Activated naive CD8-positive, alpha-beta T cell (primary cell): ENCODE measurements at regions not wholly inside any gene's neighbourhood (a gene's known extent, or its start where the extent isn't known, plus 50 kb on each side); places are given as distances from the start of the nearest gene placed in this dataset.

Experiments
- H3K27ac Mint-ChIP-seq: one replicate; pipeline ENCODE4 v1.8.0; 2021; ENCODE audit warnings: mixed read lengths
- H3K27me3 Mint-ChIP-seq: one replicate; pipeline ENCODE4 v1.8.0; 2021; ENCODE audit warnings: mixed read lengths
- H3K36me3 Mint-ChIP-seq: one replicate; pipeline ENCODE4 v1.8.0; 2021; ENCODE audit warnings: mixed read lengths
- H3K4me1 Mint-ChIP-seq: one replicate; pipeline ENCODE4 v1.8.0; 2021; ENCODE audit warnings: low read depth, mixed read lengths
- H3K4me3 Mint-ChIP-seq: one replicate; pipeline ENCODE4 v1.8.0; 2021; ENCODE audit warnings: mild to moderate bottlenecking, mixed read lengths
- H3K9me3 Mint-ChIP-seq: one replicate; pipeline ENCODE4 v1.8.0; 2021; ENCODE audit warnings: low read depth, mixed read lengths

- no peak overlapping the region for H3K27ac Mint-ChIP-seq
- no peaks in the 10 kb centered on the region for H3K9me3 Mint-ChIP-seq
- no peaks in the 10 kb centered on the region for H3K36me3 Mint-ChIP-seq
- H3K27me3 Mint-ChIP-seq, result no peaks in the 10 kb centered on the region
- no peak overlapping the region for H3K4me3 Mint-ChIP-seq
- H3K4me1 Mint-ChIP-seq, result no peaks in the 10 kb centered on the region
Measured at GRCh38 chr5:97658116-97658900, 475.3 kb upstream of the RIOK2 start.

GRCh38 chr5:97666783-97667182, 483.7 kb upstream of the RIOK2 start:
- Mint-ChIP-seq H3K27ac (no peak overlapping the region), H3K4me3 (no peak overlapping the region), H3K4me1 (no peaks in the 10 kb centered on the region), H3K9me3 (no peaks in the 10 kb centered on the region), H3K27me3 (no peaks in the 10 kb centered on the region), H3K36me3 (no peaks in the 10 kb centered on the region)

GRCh38 chr5:97670447-97670846, 487.4 kb upstream of the RIOK2 start:
- Mint-ChIP-seq H3K4me3 (no peak overlapping the region), H3K27me3 (no peaks in the 10 kb centered on the region), H3K4me1 (no peaks in the 10 kb centered on the region), H3K27ac (no peak overlapping the region), H3K9me3 (peaks cover under 1% of the 10 kb centered on the region), H3K36me3 (no peaks in the 10 kb centered on the region)

GRCh38 chr5:97676608-97677007, 493.6 kb upstream of the RIOK2 start:
- Mint-ChIP-seq H3K27me3 (no peaks in the 10 kb centered on the region), H3K9me3 (peaks cover 5% of the 10 kb centered on the region), H3K4me3 (no peak overlapping the region), H3K36me3 (no peaks in the 10 kb centered on the region), H3K27ac (no peak overlapping the region), H3K4me1 (no peaks in the 10 kb centered on the region)

GRCh38 chr5:97694091-97694490, 511.0 kb upstream of the RIOK2 start:
- H3K4me3 Mint-ChIP-seq, result no peak overlapping the region
- no peaks in the 10 kb centered on the region for H3K4me1 Mint-ChIP-seq
- H3K36me3 Mint-ChIP-seq, result no peaks in the 10 kb centered on the region
- no peaks in the 10 kb centered on the region for H3K27me3 Mint-ChIP-seq
- no peak overlapping the region for H3K27ac Mint-ChIP-seq
- H3K9me3 Mint-ChIP-seq, result no peaks in the 10 kb centered on the region

GRCh38 chr5:97714424-97714823, 531.4 kb upstream of the RIOK2 start:
- H3K4me3 Mint-ChIP-seq, result no peak overlapping the region
- no peaks in the 10 kb centered on the region for H3K9me3 Mint-ChIP-seq
- H3K27ac Mint-ChIP-seq, result no peak overlapping the region

GRCh38 chr5:97726106-97726505, 543.1 kb upstream of the RIOK2 start:
- no peak overlapping the region for H3K27ac Mint-ChIP-seq
- H3K4me3 Mint-ChIP-seq, result no peak overlapping the region
- peaks cover 6% of the 10 kb centered on the region for H3K9me3 Mint-ChIP-seq
- no peaks in the 10 kb centered on the region for H3K4me1 Mint-ChIP-seq
- H3K36me3 Mint-ChIP-seq, result no peaks in the 10 kb centered on the region
- H3K27me3 Mint-ChIP-seq, result no peaks in the 10 kb centered on the region

More at GRCh38 chr5:97714424-97714823, 531.4 kb upstream of the RIOK2 start:
- H3K36me3 Mint-ChIP-seq, result no peaks in the 10 kb centered on the region
- H3K4me1 Mint-ChIP-seq, result no peaks in the 10 kb centered on the region
- no peaks in the 10 kb centered on the region for H3K27me3 Mint-ChIP-seq

GRCh38 chr5:97728920-97729319, 545.9 kb upstream of the RIOK2 start:
- Mint-ChIP-seq H3K36me3 (no peaks in the 10 kb centered on the region), H3K4me1 (no peaks in the 10 kb centered on the region), H3K9me3 (no peaks in the 10 kb centered on the region), H3K27me3 (no peaks in the 10 kb centered on the region), H3K27ac (no peak overlapping the region), H3K4me3 (no peak overlapping the region)

GRCh38 chr5:97729938-97730337, 546.9 kb upstream of the RIOK2 start:
- Mint-ChIP-seq H3K9me3 (no peaks in the 10 kb centered on the region), H3K36me3 (no peaks in the 10 kb centered on the region), H3K27ac (no peak overlapping the region), H3K27me3 (no peaks in the 10 kb centered on the region), H3K4me3 (no peak overlapping the region), H3K4me1 (no peaks in the 10 kb centered on the region)

GRCh38 chr5:97735209-97735608, 552.2 kb upstream of the RIOK2 start:
- Mint-ChIP-seq H3K4me1 (no peaks in the 10 kb centered on the region), H3K27me3 (no peaks in the 10 kb centered on the region), H3K4me3 (no peak overlapping the region), H3K36me3 (no peaks in the 10 kb centered on the region), H3K27ac (no peak overlapping the region), H3K9me3 (no peaks in the 10 kb centered on the region)

GRCh38 chr5:97737608-97738007, 554.6 kb upstream of the RIOK2 start:
- H3K4me3 Mint-ChIP-seq, result no peak overlapping the region
- no peaks in the 10 kb centered on the region for H3K36me3 Mint-ChIP-seq
- no peaks in the 10 kb centered on the region for H3K4me1 Mint-ChIP-seq
- H3K9me3 Mint-ChIP-seq, result no peaks in the 10 kb centered on the region
- no peak overlapping the region for H3K27ac Mint-ChIP-seq
- no peaks in the 10 kb centered on the region for H3K27me3 Mint-ChIP-seq

- H3K27ac Mint-ChIP-seq, result no peak overlapping the region
- H3K4me1 Mint-ChIP-seq, result no peaks in the 10 kb centered on the region
- no peaks in the 10 kb centered on the region for H3K36me3 Mint-ChIP-seq
- peaks cover 3% of the 10 kb centered on the region for H3K9me3 Mint-ChIP-seq
- no peak overlapping the region for H3K4me3 Mint-ChIP-seq
- H3K27me3 Mint-ChIP-seq, result no peaks in the 10 kb centered on the region
Measured at GRCh38 chr5:97745817-97746216, 562.8 kb upstream of the RIOK2 start.

GRCh38 chr5:97750576-97750975, 567.5 kb upstream of the RIOK2 start:
- H3K36me3 Mint-ChIP-seq, result no peaks in the 10 kb centered on the region
- peaks cover 3% of the 10 kb centered on the region for H3K9me3 Mint-ChIP-seq
- no peak overlapping the region for H3K4me3 Mint-ChIP-seq
- H3K27me3 Mint-ChIP-seq, result no peaks in the 10 kb centered on the region
- H3K4me1 Mint-ChIP-seq, result no peaks in the 10 kb centered on the region
- no peak overlapping the region for H3K27ac Mint-ChIP-seq

- H3K27me3 Mint-ChIP-seq, result no peaks in the 10 kb centered on the region
Measured at GRCh38 chr5:97751540-97751939, 568.5 kb upstream of the RIOK2 start.

GRCh38 chr5:97752871-97753270, 569.8 kb upstream of the RIOK2 start:
- no peak overlapping the region for H3K4me3 Mint-ChIP-seq
- no peaks in the 10 kb centered on the region for H3K36me3 Mint-ChIP-seq
- no peaks in the 10 kb centered on the region for H3K27me3 Mint-ChIP-seq
- no peak overlapping the region for H3K27ac Mint-ChIP-seq
- no peaks in the 10 kb centered on the region for H3K9me3 Mint-ChIP-seq
- H3K4me1 Mint-ChIP-seq, result no peaks in the 10 kb centered on the region

More at GRCh38 chr5:97751540-97751939, 568.5 kb upstream of the RIOK2 start:
- H3K27ac Mint-ChIP-seq, result no peak overlapping the region
- no peak overlapping the region for H3K4me3 Mint-ChIP-seq
- no peaks in the 10 kb centered on the region for H3K36me3 Mint-ChIP-seq
- H3K9me3 Mint-ChIP-seq, result no peaks in the 10 kb centered on the region
- H3K4me1 Mint-ChIP-seq, result no peaks in the 10 kb centered on the region

- Mint-ChIP-seq H3K27ac (no peak overlapping the region), H3K4me1 (no peaks in the 10 kb centered on the region), H3K36me3 (no peaks in the 10 kb centered on the region), H3K4me3 (no peak overlapping the region), H3K9me3 (no peaks in the 10 kb centered on the region), H3K27me3 (no peaks in the 10 kb centered on the region)
Measured at GRCh38 chr5:97762483-97762882, 579.4 kb upstream of the RIOK2 start.
